Ovary (tissue), 3 donors: ENCODE measurements at regions not wholly inside any gene's neighbourhood (a gene's known extent, or its start where the extent isn't known, plus 50 kb on each side); places are given as distances from the start of the nearest gene placed in this dataset.

Experiments used
- CTCF ChIP-seq, 3 donors: fragments of 450-650 bp in 2 of 3; fragments of 200-600 bp in 1 of 3; IDR thresholded peaks; one replicate each; pipeline versions ENCODE4 v1.5.1 to v1.8.0; 2016 to 2022; ENCODE audit warnings: antibody characterized with exemption in 3 of 3, mild to moderate bottlenecking in 1 of 3
- EP300 ChIP-seq: sonication (generic); formaldehyde crosslinking; IDR thresholded peaks from one replicate; pipeline ENCODE4 v1.6.1; 2017; ENCODE audit warnings: antibody characterized with exemption
- donor health status: DM: no; HTN: no; CAD: no.

DNA sequence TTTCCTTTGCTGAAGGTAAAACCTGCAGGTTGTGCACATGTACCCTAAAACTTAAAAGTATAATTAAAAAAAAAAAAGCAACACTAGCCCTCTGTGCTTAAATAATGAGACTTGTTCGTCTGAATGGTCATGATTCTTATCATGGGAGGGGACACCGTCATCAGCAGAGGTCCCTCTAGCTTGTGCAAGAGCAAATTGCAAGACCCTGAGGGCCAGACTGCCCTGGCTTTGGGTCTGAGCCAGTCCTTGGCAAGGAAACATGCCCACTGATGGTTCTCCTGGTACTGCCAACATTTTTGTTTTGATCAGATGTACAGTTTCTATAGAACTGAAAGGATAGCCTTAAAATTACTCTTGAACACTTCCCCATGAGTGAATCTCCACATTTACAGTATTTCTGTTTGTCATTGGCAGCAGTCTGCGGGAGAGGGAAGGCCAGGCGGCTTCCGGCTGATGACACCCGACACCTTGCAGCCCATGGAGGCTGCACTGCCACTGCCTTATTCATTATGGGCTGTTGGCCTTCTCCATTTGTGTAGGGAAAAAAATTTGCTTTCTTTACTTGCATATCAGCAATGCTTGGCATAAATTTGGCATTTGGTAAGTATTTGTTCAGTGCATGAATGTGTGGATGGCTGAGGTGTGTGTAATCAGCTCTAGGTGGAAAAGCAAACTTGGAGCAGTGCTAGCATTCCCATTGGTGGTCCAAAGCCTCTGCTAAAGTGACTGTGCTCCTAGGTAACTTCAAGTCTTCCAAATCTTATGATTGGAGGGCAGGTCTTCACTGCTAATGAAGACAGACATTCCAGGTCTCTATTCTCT lies 161.6 kb upstream of the ALKAL2 start:
- no peak for TF ChIP-seq EP300
- no peak for TF ChIP-seq CTCF (IDR thresholded peaks at IDR 0.05)
